Right atrium auricular region (tissue), 2 donors: ENCODE measurements at regions not wholly inside any gene's neighbourhood (a gene's known extent, or its start where the extent isn't known, plus 50 kb on each side); places are given as distances from the start of the nearest gene placed in this dataset.

Experiments used
- DNase-seq: peaks from one replicate; pipeline ENCODE4 v3.0.0-alpha.2; 2019; ENCODE audit warnings: low spot score
- H3K27ac ChIP-seq, 2 donors: fragments of 200-600 bp; sonication (generic); 1 replicate in 1 of 2; 2 replicates in 1 of 2; pipeline ENCODE4 v1.5.1; 2016 to 2019
- H3K27me3 ChIP-seq, 2 donors: fragments of 200-600 bp; sonication (generic); one replicate each; pipeline versions ENCODE4 v1.5.1 to v1.6.0; 2017 to 2019
- H3K36me3 ChIP-seq: fragments of 200-600 bp; sonication (generic); one replicate; pipeline ENCODE4 v1.5.1; 2016
- H3K4me1 ChIP-seq, 2 donors: fragments of 200-600 bp; sonication (generic); one replicate each; pipeline versions ENCODE4 v1.5.1 to v1.6.0; 2017 to 2019
- H3K4me3 ChIP-seq, 2 donors: fragments of 200-600 bp; sonication (generic); 1 replicate in 1 of 2; 2 replicates in 1 of 2; pipeline ENCODE4 v1.5.1; 2017 to 2019; ENCODE audit warnings: mild to moderate bottlenecking in 1 of 2, moderate library complexity in 1 of 2
- H3K9me3 ChIP-seq, 2 donors: fragments of 200-600 bp; sonication (generic); one replicate each; pipeline ENCODE4 v1.5.1; 2019
- TF ChIP-seq, protein P1 (sequence below), 2 donors: fragments of 200-600 bp; sonication (generic); IDR thresholded peaks; one replicate each; pipeline ENCODE4 v1.5.1; 2019; ENCODE audit warnings: antibody characterized with exemption in 2 of 2

DNA sequence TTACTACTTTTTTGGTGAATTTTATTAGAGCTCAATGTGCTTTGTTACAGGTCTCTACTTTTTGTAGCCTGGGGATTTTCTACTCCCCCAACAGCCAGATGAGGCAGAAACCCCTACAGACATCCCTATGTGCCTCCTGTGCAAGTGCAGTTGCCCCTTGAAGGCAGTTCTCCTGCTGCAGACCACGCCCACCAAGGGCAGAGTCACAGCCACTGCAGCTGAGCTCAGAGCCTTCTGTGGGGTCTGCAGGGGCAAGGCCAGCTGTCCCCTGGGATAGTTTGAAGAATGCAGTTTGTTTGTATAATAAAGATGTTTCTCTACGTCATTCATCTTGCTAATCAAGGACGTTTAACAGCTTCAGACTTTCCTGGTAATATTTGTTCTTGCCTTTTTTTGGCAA, 76.8 kb downstream of the NPAP1 start:
- H3K9me3 ChIP-seq: peaks cover 0 to 6% of the 10 kb centered on the region in 2 donors
- no peak for DNase-seq
- H3K4me1 ChIP-seq: no peaks in the 10 kb centered on the region
- H3K27ac ChIP-seq: no peak overlapping the region
- H3K4me3 ChIP-seq: no peak overlapping the region
- no peaks in the 10 kb centered on the region for H3K36me3 ChIP-seq
- TF ChIP-seq, protein P1, sequence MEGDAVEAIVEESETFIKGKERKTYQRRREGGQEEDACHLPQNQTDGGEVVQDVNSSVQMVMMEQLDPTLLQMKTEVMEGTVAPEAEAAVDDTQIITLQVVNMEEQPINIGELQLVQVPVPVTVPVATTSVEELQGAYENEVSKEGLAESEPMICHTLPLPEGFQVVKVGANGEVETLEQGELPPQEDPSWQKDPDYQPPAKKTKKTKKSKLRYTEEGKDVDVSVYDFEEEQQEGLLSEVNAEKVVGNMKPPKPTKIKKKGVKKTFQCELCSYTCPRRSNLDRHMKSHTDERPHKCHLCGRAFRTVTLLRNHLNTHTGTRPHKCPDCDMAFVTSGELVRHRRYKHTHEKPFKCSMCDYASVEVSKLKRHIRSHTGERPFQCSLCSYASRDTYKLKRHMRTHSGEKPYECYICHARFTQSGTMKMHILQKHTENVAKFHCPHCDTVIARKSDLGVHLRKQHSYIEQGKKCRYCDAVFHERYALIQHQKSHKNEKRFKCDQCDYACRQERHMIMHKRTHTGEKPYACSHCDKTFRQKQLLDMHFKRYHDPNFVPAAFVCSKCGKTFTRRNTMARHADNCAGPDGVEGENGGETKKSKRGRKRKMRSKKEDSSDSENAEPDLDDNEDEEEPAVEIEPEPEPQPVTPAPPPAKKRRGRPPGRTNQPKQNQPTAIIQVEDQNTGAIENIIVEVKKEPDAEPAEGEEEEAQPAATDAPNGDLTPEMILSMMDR (IDR thresholded peaks at IDR 0.05): no peak
- H3K27me3 ChIP-seq: no peaks in the 10 kb centered on the region

DNA sequence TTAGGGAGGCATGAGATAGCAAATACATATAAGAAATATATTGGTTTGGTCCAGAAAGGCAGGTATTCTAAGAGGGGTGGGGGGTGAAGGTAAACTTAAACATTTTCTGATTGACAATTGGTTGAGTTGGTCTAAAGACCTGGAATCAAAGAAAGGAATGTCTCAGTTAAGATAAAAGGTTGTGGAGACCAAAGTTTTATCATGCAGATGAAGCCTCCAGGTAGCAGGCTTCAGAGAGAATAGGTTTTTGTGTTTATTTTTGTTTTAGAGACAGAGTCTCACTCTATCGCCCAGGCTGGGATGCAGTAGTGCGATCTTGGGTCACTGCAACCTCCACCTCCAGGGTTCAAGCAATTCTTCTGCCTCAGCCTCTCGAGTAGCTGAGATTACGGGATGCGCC, 80.5 kb downstream of the NPAP1 start:
- Histone ChIP-seq H3K36me3 (no peaks in the 10 kb centered on the region), H3K9me3 (peaks cover 0 to 6% of the 10 kb centered on the region in 2 donors), H3K4me1 (no peaks in the 10 kb centered on the region), H3K27ac (no peak overlapping the region), H3K4me3 (no peak overlapping the region), H3K27me3 (no peaks in the 10 kb centered on the region)
- no peak for DNase-seq
- TF ChIP-seq, protein P1 (IDR thresholded peaks at IDR 0.05): no peak

DNA sequence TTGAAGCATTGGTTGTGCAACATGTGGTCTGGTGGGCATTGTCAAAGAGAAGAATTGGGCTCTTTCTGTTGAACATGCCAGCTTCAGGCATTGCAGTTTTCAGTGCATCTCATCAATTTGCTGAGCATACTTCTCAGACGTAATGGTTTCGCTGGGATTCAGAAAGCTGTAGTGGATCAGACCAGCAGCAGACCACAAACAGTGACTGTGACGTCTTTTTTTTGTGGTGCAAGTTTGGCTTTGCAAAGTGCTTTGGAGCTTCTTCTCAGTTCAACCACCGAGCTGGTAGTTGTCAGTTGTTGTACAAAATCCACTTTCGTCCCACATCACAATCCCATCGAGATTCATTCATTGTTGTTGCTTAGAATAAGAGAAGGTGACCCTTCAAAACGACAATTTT, 84.5 kb downstream of the NPAP1 start:
- Histone ChIP-seq H3K4me3 (no peak overlapping the region), H3K4me1 (no peaks in the 10 kb centered on the region), H3K27me3 (no peaks in the 10 kb centered on the region), H3K36me3 (no peaks in the 10 kb centered on the region), H3K9me3 (no peaks in the 10 kb centered on the region), H3K27ac (no peak overlapping the region)
- DNase-seq: no peak
- TF ChIP-seq, protein P1 (IDR thresholded peaks at IDR 0.05): no peak

DNA sequence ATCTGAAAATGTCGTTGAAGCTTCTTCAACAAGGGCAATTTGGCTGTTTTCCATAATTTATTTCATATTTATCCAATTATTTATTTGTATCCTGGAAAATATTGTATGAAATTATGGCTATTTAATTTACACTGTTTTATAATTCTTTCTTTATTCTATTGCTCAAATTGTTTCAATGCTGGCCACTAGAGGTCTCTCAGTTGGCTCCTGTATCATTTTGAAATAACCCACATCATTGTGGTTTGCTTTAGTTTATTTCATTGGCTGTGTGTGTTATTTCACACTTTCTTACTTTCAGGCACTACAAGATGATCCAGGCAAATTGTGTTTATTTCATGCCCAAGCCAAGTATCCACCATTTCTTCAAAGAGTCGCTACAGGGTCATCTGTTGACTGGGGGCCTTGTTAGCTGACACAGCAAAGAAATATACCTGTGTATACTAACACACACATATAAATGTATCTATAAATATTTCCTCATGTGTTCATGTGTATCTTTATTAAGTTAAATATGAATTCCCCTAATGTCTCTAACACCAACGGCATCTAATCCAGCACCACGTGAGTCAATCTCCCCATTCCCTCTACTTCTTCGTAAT, 86.2 kb downstream of the NPAP1 start:
- TF ChIP-seq, protein P1 (IDR thresholded peaks at IDR 0.05): peak; percentile 11 to 54
- no peak for DNase-seq
- Histone ChIP-seq H3K4me1 (no peaks in the 10 kb centered on the region), H3K4me3 (no peak overlapping the region), H3K27ac (no peak overlapping the region), H3K9me3 (no peaks in the 10 kb centered on the region), H3K27me3 (no peaks in the 10 kb centered on the region), H3K36me3 (no peaks in the 10 kb centered on the region)

DNA sequence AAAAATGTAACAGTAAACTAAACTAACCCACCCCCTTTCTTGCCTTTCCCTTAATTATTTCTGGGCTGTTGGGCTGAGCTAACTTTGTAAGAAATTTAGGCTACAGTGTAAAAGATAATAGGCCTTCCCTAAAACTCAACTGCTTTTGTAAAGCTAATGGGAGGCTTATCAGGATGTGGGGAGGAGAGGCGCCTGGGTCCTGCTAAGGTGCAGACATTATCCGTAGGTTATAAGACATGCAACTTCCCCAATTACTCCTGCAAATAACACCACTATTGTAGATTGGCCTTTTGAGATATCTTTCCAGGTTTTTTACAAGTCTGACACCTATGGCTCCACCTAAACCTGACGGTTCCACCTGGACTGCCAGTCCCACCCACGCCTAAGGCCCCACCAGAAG, 88.3 kb downstream of the NPAP1 start:
- no peak overlapping the region for H3K4me3 ChIP-seq
- no peaks in the 10 kb centered on the region for H3K9me3 ChIP-seq
- H3K27me3 ChIP-seq: no peaks in the 10 kb centered on the region
- no peaks in the 10 kb centered on the region for H3K36me3 ChIP-seq
- no peak overlapping the region for H3K27ac ChIP-seq
- DNase-seq: no peak
- no peaks in the 10 kb centered on the region for H3K4me1 ChIP-seq
- TF ChIP-seq, protein P1 (IDR thresholded peaks at IDR 0.05): no peak
